T-helper 2 cell treated with Interferon-gamma antibody and Interleukin-4, amounts not matched to agents 5 μg/mL and 100 μg/mL, for 36 hours (primary cell): ENCODE measurements at regions not wholly inside any gene's neighbourhood (a gene's known extent, or its start where the extent isn't known, plus 50 kb on each side); places are given as distances from the start of the nearest gene placed in this dataset.

Source experiments
- DNase-seq: peaks from one replicate; pipeline ENCODE4 v3.0.0; 2021; ENCODE audit warnings: low spot score
- H3K27ac Mint-ChIP-seq: one replicate; pipeline ENCODE4 v1.8.0; 2021; ENCODE audit warnings: mild to moderate bottlenecking, mixed read lengths
- H3K27me3 Mint-ChIP-seq: one replicate; pipeline ENCODE4 v1.8.0; 2021; ENCODE audit warnings: low read depth, mixed read lengths
- H3K36me3 Mint-ChIP-seq: one replicate; pipeline ENCODE4 v1.8.0; 2021; ENCODE audit warnings: low read depth, mixed read lengths
- H3K4me1 Mint-ChIP-seq: one replicate; pipeline ENCODE4 v1.8.0; 2021; ENCODE audit warnings: low read depth, mixed read lengths
- H3K4me3 Mint-ChIP-seq: one replicate; pipeline ENCODE4 v1.8.0; 2022; ENCODE audit warnings: mild to moderate bottlenecking, moderate library complexity, mixed read lengths
- H3K9me3 Mint-ChIP-seq: one replicate; pipeline ENCODE4 v1.8.0; 2021; ENCODE audit warnings: mixed read lengths

DNA sequence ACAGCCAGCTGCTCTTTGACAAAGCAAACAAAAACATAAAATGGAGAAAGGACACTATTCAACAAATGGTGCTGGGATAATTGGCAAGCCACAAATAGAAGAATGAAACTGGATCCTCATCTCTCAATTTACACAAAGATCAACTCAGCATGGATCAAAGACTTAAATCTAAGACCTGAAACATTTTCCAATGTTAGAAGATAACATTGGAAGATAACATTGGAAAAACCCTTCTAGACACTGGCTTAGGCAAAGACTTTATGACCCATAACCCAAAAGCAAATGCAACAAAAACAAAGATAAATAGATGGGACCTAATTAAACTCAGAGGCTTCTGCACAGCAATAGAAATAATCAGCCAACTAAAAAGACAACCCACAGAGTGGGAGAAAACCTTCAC, 425.7 kb upstream of the SEMA3D start:
- H3K4me1 Mint-ChIP-seq = no peaks in the 10 kb centered on the region
- H3K9me3 Mint-ChIP-seq = peaks cover 6% of the 10 kb centered on the region
- no peak for DNase-seq
- H3K36me3 Mint-ChIP-seq = no peaks in the 10 kb centered on the region
- no peaks in the 10 kb centered on the region for H3K27me3 Mint-ChIP-seq
- no peak overlapping the region for H3K4me3 Mint-ChIP-seq
- no peak overlapping the region for H3K27ac Mint-ChIP-seq

DNA sequence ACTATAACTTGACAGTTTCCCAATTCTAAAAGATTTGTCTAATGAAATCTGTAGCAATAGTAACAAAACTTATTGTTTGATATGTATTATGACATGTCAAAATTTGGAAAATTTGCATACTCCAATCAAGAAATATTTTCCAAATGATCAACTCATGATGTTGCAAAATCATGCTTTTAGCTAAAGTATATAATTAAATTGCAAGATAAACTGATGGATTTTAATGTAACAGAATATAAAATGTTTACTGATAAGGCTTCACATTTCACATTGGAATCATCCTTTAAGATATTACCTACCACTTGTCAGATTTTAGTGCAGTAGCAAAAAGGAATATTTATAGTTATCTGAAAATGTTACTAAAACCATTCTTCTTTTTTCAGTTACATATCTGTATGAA, 421.9 kb upstream of the SEMA3D start:
- H3K36me3 Mint-ChIP-seq = no peaks in the 10 kb centered on the region
- no peaks in the 10 kb centered on the region for H3K4me1 Mint-ChIP-seq
- no peak overlapping the region for H3K27ac Mint-ChIP-seq
- H3K9me3 Mint-ChIP-seq = peaks cover 6% of the 10 kb centered on the region
- no peak for DNase-seq
- H3K27me3 Mint-ChIP-seq = no peaks in the 10 kb centered on the region
- no peak overlapping the region for H3K4me3 Mint-ChIP-seq

DNA sequence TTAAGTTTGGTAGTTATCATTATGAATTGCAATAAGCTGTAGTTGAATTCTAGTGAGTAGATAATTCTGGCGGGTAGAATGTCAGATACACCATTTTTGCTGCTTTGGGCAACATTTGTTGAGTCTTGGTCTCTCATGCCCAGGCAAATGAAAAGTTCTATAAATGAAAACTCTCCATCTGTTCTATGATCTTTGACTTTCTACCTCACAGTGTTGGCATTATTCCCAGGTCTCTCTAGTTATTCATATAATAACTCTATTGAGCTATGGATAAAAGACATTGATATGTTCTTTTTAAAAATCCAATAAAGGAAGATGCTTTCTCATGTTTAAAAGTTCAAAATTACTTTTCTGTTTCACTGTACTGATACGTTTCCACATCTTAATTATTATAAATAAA, 415.3 kb upstream of the SEMA3D start:
- Mint-ChIP-seq H3K27me3 (no peaks in the 10 kb centered on the region), H3K4me3 (no peak overlapping the region), H3K36me3 (no peaks in the 10 kb centered on the region), H3K4me1 (no peaks in the 10 kb centered on the region), H3K9me3 (no peaks in the 10 kb centered on the region), H3K27ac (no peak overlapping the region)
- no peak for DNase-seq

DNA sequence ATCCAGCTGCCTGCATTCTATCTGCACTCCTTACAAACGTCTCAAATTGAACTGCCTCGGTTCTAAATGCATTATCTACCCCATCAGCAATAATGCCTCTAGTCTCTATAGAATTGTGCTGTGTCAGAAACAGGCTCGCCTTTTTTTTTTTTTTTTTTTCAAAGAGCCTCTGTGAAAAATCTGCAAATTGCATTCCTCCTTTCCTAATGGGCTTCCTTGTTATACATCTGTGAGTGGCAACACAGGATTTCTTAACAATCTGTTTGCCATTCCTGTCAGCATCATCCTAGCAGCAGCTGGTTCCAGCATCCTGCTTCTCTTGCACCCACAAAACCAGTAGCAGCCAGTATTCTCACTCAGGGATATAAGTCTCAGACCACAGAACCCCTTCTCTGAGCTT, 413.5 kb upstream of the SEMA3D start:
- DNase-seq = no peak
- no peaks in the 10 kb centered on the region for H3K9me3 Mint-ChIP-seq
- H3K27me3 Mint-ChIP-seq = no peaks in the 10 kb centered on the region
- no peak overlapping the region for H3K4me3 Mint-ChIP-seq
- no peak overlapping the region for H3K27ac Mint-ChIP-seq
- no peaks in the 10 kb centered on the region for H3K4me1 Mint-ChIP-seq
- no peaks in the 10 kb centered on the region for H3K36me3 Mint-ChIP-seq

DNA sequence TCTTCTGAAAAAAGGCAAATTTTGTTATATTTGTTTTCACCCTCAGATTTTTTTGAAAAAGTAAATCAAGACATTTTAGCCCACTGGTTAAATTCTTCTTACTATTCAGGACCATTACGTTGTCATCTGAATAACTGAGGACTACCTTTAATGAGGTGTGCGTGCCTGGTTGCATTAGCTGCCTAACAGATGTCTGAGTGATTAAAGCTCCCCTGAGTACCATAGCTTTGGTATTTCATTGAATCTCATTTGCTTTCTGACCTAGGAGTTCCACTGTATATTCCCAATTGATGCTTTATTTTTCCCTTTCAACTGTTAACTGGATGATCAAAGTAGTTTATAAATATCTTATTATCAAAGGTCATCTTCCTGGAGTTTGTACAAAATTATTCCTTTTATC, 410.0 kb upstream of the SEMA3D start:
- no peaks in the 10 kb centered on the region for H3K27me3 Mint-ChIP-seq
- H3K4me1 Mint-ChIP-seq = no peaks in the 10 kb centered on the region
- no peak overlapping the region for H3K27ac Mint-ChIP-seq
- DNase-seq = no peak
- no peak overlapping the region for H3K4me3 Mint-ChIP-seq
- no peaks in the 10 kb centered on the region for H3K9me3 Mint-ChIP-seq
- no peaks in the 10 kb centered on the region for H3K36me3 Mint-ChIP-seq

DNA sequence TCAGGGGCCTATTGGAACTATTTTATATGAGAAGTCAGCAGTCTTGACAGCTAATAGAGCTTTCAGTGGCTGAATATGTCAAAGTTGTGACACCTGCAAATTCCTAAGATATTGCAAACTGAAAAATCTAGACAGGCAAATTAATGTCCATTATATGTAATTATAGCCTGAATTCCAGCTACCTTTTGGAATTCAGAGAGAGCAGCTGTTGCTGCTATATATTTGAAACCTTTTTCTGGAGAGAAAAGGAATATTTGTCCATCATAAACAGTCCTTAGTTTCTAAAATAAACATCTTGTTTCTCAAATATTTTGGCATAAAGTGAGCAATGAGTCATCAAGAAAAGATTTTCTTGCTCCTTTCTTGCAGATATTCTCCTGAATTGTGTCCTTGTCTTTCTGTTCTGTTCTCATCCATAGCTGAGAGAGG, 408.9 kb upstream of the SEMA3D start:
- Mint-ChIP-seq H3K4me3 (no peak overlapping the region), H3K27ac (no peak overlapping the region), H3K36me3 (no peaks in the 10 kb centered on the region), H3K9me3 (no peaks in the 10 kb centered on the region), H3K27me3 (no peaks in the 10 kb centered on the region), H3K4me1 (no peaks in the 10 kb centered on the region)
- no peak for DNase-seq

DNA sequence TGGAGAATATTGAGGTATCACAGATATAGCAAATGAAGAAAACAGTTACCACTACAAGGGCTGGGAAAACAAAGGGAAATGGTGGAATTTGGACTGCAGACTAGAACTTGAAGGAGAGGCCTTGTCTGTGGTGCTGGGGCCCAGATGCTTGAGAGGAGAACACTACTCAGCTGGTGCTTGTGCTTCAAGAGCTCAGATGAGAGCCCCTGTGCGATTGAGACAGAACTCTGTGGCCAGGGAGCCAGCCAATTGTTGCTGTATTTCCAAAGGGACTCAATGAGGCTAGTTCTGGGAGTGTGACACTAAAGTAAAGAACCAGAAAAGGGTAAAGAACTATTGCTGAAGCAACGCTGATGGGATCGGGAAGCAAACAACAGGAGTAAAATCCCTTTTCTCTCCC, 406.5 kb upstream of the SEMA3D start:
- Mint-ChIP-seq H3K4me3 (no peak overlapping the region), H3K36me3 (no peaks in the 10 kb centered on the region), H3K9me3 (no peaks in the 10 kb centered on the region), H3K27ac (no peak overlapping the region), H3K4me1 (no peaks in the 10 kb centered on the region), H3K27me3 (no peaks in the 10 kb centered on the region)
- no peak for DNase-seq

DNA sequence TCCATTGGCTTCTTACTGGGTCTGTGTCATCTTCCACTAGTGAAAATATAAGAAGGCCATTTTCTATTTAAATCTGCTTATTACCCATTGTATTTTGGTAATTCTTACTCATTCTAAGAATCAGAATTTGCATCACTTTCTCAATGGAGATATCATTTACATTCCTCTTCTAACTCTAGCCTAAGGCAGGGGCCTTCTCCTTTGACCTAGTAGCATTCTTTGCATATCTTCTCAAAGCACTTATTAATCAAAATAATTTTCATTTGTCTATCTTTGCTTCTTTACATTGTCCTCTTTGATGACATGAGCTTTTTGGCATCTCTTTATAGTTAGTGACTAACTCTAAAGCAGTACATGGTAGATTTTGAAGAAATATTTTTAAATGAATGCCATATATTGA, 400.9 kb upstream of the SEMA3D start:
- Mint-ChIP-seq H3K4me1 (no peaks in the 10 kb centered on the region), H3K4me3 (no peak overlapping the region), H3K27ac (no peak overlapping the region)

DNA sequence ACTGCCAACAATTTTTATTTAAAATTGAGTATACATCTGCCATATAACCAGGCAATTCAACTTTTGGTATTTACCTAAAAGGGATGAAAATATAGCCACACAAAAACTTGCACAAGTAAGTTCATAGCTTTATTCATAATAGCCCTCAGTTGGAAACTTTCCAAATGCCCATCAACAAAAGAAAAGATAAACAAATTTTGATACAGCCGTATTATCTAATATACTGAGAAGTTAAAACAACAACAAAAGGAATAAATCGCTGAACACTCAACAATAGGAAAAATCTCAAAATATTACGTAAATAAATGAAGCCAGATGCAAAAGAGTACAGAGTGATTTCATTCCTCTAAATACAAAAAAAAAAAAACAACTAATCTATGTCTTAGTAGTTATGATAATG, 399.2 kb upstream of the SEMA3D start:
- no peaks in the 10 kb centered on the region for H3K4me1 Mint-ChIP-seq
- H3K36me3 Mint-ChIP-seq = no peaks in the 10 kb centered on the region
- H3K27me3 Mint-ChIP-seq = no peaks in the 10 kb centered on the region
- DNase-seq = no peak
- no peak overlapping the region for H3K4me3 Mint-ChIP-seq
- no peak overlapping the region for H3K27ac Mint-ChIP-seq
- no peaks in the 10 kb centered on the region for H3K9me3 Mint-ChIP-seq

More for the DNA sequence above, 400.9 kb upstream of the SEMA3D start:
- H3K9me3 Mint-ChIP-seq = no peaks in the 10 kb centered on the region
- H3K27me3 Mint-ChIP-seq = no peaks in the 10 kb centered on the region
- H3K36me3 Mint-ChIP-seq = no peaks in the 10 kb centered on the region
- DNase-seq = no peak

DNA sequence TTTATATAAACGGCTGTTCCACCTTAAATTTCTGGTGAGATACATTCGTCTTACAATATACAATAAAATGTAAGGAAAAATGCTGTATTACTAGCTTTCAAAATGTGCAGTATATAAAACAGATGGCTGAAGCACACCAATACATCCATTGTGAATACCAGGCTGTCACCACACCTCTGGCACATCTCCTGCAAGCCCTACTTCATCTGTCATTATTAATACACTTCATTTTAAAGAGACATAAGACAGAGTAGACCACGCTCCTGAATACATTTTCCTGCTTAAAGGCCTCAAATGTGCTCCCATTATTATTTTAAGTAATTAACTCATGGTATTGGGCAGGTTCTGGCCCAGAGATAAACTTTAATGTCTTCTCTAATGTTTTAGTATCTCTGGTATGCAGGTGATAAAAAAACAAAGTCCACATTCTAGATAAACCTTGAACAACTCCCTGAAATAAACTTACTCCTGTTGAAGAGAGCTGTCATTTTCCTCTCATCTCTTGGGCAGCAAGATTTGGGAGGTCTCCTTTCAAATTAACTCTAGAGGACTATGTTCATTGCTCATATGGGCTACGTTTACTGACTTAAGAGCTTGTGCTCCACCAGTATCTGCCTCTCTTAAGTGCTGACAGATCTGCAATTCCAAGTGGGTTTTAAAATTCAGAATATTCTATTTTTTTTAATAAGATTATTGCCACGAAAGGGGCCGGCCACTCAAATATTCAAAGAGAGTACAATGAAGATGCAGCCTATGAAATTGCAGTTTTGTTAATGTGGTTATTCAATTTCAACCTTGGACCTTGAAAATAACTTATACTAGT, 396.5 kb upstream of the SEMA3D start:
- DNase-seq = no peak
- no peaks in the 10 kb centered on the region for H3K36me3 Mint-ChIP-seq
- H3K27ac Mint-ChIP-seq = no peak overlapping the region
- H3K27me3 Mint-ChIP-seq = no peaks in the 10 kb centered on the region
- no peaks in the 10 kb centered on the region for H3K9me3 Mint-ChIP-seq
- H3K4me3 Mint-ChIP-seq = no peak overlapping the region
- H3K4me1 Mint-ChIP-seq = no peaks in the 10 kb centered on the region

DNA sequence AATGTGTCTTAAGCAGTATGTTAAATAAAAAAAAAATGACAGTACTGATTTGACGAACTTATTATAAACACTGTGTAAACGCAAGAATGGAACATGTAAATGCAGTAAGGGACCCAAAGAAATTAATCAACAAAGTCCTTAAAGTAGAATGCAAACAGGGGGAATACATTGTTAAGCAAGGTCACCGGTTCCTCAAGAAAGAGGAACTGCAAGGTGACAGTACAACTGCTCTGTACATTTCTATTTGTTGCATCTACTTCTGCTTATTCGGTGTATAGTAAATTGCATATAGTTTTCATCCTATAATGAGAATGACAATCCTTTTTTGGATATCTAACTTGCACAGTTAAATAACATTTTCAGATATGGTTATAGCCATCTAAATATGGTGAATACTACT, 387.0 kb upstream of the SEMA3D start:
- no peak overlapping the region for H3K27ac Mint-ChIP-seq
- H3K4me3 Mint-ChIP-seq = no peak overlapping the region
- no peaks in the 10 kb centered on the region for H3K9me3 Mint-ChIP-seq
- H3K27me3 Mint-ChIP-seq = no peaks in the 10 kb centered on the region
- no peak for DNase-seq
- no peaks in the 10 kb centered on the region for H3K4me1 Mint-ChIP-seq
- no peaks in the 10 kb centered on the region for H3K36me3 Mint-ChIP-seq

DNA sequence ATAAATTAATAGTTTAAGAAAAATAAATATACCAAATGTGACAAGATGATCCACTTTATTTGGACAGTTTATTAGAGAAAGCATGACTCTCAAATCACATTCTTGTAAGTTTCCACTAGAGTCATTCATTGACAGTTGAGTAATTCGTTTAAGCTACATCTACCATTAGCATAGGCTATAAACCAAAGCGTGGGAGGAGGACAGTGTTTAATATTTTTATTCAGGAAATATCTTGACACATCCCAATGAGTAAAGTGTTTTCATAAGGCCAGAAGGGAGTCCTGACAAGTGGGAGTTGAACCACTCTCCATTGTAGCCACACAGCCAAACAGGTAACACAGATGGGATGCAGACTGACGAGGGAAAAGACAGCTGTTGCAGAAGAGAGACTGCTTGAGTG, 386.5 kb upstream of the SEMA3D start:
- no peaks in the 10 kb centered on the region for H3K4me1 Mint-ChIP-seq
- no peak overlapping the region for H3K27ac Mint-ChIP-seq
- no peak for DNase-seq
- no peaks in the 10 kb centered on the region for H3K36me3 Mint-ChIP-seq
- no peak overlapping the region for H3K4me3 Mint-ChIP-seq
- H3K27me3 Mint-ChIP-seq = no peaks in the 10 kb centered on the region
- H3K9me3 Mint-ChIP-seq = no peaks in the 10 kb centered on the region

DNA sequence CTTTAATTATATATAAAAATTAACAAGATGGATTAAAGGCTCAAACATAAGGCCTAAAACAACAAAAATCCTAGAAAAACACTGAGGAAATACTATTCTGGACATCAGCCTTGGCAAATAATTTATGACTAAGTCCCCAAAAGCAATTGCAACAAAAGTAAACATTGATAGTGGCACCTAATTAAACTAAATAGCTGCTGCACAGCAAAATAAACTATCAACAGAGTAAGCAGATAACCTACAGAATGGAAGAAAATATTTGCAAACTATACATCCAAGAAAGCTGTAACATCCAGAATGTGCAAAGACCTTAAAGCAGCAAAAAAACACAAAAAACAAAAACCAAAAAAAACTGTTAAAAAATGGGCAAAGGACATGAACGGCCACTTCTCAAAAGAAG, 384.0 kb upstream of the SEMA3D start:
- Mint-ChIP-seq H3K4me1 (no peaks in the 10 kb centered on the region), H3K27ac (no peak overlapping the region), H3K36me3 (no peaks in the 10 kb centered on the region), H3K4me3 (no peak overlapping the region), H3K9me3 (no peaks in the 10 kb centered on the region), H3K27me3 (no peaks in the 10 kb centered on the region)
- no peak for DNase-seq

DNA sequence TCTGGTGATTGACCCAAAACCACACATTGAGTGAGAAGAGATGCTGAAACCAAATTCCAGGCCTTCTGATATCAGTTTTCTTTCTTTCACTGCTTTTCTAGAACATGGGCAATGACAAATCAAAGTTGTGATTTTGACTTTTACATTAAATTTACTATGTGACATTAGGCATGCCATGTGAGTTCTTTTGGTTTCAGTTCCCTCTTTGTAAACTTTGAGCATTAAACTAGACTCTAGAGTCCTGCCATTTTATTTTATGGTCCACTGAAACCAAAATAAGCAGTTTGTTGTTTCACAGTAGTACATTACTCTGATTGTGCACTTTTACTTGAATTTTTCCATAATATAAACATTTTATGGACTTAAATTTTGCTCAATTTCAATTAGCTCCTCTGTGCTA, 381.1 kb upstream of the SEMA3D start:
- H3K36me3 Mint-ChIP-seq = no peaks in the 10 kb centered on the region
- H3K4me3 Mint-ChIP-seq = no peak overlapping the region
- H3K4me1 Mint-ChIP-seq = no peaks in the 10 kb centered on the region
- H3K27me3 Mint-ChIP-seq = no peaks in the 10 kb centered on the region
- no peak for DNase-seq
- H3K9me3 Mint-ChIP-seq = no peaks in the 10 kb centered on the region
- no peak overlapping the region for H3K27ac Mint-ChIP-seq

DNA sequence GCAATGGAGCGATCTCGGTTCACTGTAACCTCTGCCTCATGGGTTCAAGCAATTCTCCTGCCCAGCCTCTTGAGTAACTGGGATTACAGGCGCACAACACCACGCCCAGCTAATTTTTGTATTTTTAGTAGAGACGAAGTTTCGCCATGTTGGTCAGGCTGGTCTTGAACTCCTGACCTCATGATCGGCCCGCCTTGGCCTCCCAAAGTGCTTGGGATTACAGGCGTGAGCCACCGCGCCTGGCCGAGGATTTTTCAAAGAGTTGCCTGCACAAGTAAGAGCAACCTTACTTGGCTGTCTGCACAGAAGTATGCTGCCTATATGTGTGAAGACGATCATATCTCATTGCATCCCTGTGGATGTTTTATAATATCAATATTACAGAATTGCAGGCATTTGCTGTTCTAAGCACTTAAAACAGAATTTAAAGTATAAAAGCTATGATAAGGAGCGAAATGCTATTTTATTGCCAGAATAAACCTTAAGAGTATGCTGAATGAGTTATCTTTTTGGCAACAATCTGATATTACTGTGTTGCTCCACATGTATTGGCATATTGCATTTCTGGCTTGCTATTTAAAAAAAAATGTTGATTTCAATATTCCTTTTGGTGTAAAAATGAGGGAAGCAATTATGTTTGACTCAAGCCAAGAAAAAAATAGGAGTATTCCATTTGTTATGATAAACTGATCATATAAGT, 379.4 kb upstream of the SEMA3D start:
- Mint-ChIP-seq H3K27ac (no peak overlapping the region), H3K36me3 (no peaks in the 10 kb centered on the region), H3K4me1 (no peaks in the 10 kb centered on the region), H3K9me3 (no peaks in the 10 kb centered on the region), H3K4me3 (no peak overlapping the region), H3K27me3 (no peaks in the 10 kb centered on the region)
- no peak for DNase-seq
